ENCODE measurements at regions not wholly inside any gene's neighbourhood (a gene's known extent, or its start where the extent isn't known, plus 50 kb on each side); places are given as distances from the start of the nearest gene placed in this dataset.
"Not testable (repeated sequence)": the region's sequence is repeated elsewhere in the genome, so short reads cannot be mapped to it uniquely, and the experiment has no call there.

DNA sequence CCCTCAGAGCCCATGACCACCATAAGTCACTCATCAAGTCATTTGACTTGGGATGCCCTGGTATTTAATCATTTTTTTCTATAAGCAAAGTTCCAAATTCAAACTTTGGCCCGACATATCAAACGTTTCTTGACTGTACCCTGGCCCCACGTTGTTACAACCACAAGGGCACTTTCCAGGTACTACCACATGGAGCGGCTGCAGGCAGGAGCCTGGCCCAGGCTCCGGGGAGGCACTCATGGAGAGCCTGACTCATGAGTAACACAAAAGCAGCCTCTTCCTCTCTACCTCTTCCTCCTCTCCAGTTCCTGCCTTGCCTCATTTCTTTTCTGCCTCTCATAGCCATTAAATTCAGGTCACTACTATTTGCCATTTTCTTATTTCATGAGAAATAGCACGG lies 87.2 kb downstream of the CDRT15L2 start:
- not testable (repeated sequence) for H3K9ac ChIP-seq; H3K27me3 ChIP-seq (ENCODE audit: control insufficient read depth, insufficient read depth, low read length)

DNA sequence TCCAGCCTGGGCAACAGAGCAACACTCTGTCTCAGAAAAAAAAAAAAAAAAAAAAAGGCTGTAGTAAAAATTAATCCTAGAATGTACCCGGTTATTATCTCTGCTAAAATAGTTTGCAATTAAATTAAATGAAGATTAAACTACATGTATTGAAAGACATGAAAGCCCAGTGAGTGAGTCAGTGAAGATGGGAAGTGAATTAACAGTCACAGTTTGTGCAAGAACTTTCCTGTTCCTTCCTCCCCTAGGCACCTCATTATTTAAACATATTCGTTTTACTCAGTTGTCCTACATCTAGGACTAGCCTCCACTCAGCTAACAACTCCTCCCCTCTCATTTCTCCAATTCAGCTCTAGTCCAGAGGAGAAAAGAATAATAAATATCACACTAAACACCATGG lies 88.2 kb downstream of the CDRT15L2 start:
- H3K79me2 ChIP-seq; H2AFZ ChIP-seq; H3K4me2 ChIP-seq (ENCODE audit: low read length); H3K27ac ChIP-seq; H3K4me3 ChIP-seq (ENCODE audit: low read depth, low read length); H3K36me3 ChIP-seq (ENCODE audit: control insufficient read depth, insufficient read depth, low read length); H3K9ac ChIP-seq; H3K27me3 ChIP-seq (ENCODE audit: control insufficient read depth, insufficient read depth, low read length); H3K9me3 ChIP-seq (ENCODE audit: control insufficient read depth, low read length); H3K4me1 ChIP-seq: not testable (repeated sequence)

More for the DNA sequence above, 87.2 kb downstream of the CDRT15L2 start:
- H3K36me3 ChIP-seq (ENCODE audit: control insufficient read depth, insufficient read depth, low read length); H3K4me3 ChIP-seq (ENCODE audit: low read depth, low read length); H3K4me1 ChIP-seq; H3K79me2 ChIP-seq; H3K9me3 ChIP-seq (ENCODE audit: control insufficient read depth, low read length); H3K4me2 ChIP-seq (ENCODE audit: low read length); H3K27ac ChIP-seq; H2AFZ ChIP-seq: not testable (repeated sequence)

DNA sequence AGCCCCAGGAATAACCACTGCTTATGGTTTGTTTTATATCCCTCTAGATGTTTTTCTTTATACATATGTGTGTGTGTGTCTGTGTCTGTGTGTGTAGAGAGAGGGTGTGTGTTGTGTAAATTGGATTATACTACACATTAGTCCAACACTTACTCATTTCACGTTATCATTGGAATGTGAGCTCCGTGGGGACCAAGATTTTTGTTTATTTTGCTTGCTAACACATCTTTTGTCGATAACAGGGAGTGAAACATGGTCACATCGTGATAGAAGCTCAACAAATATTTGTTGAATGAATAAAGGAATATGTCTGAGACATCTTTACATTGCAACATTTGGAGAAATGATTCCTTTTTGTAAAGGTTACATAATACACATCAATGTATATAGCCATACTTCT lies 88.8 kb downstream of the CDRT15L2 start:
- not testable (repeated sequence) for H3K4me3 ChIP-seq (ENCODE audit: low read depth, low read length); H3K9me3 ChIP-seq (ENCODE audit: control insufficient read depth, low read length); H3K4me2 ChIP-seq (ENCODE audit: low read length); H3K9ac ChIP-seq; H3K27ac ChIP-seq; H3K79me2 ChIP-seq; H3K36me3 ChIP-seq (ENCODE audit: control insufficient read depth, insufficient read depth, low read length); H2AFZ ChIP-seq; H3K27me3 ChIP-seq (ENCODE audit: control insufficient read depth, insufficient read depth, low read length); H3K4me1 ChIP-seq

DNA sequence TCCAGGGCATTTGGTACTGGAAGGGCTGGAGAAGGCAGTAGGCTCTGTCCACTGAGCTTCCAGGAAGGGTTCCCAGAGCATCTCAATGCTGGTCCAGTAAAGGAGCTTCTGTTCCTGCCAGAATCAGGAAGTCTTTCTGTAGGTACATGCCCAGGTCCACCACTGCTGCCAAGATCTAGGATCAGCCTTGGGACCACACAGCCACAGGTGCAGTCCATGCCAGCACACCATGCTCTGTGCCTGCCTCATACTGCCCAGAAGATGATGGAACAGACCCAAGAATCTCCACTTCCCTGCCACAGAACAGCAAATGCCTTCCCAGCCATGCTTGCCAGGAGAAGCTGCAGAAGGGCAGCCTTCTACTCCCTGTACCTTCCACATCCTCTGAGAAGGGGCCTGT lies 89.3 kb downstream of the CDRT15L2 start:
- H3K36me3 ChIP-seq (ENCODE audit: control insufficient read depth, insufficient read depth, low read length); H3K9me3 ChIP-seq (ENCODE audit: control insufficient read depth, low read length); H2AFZ ChIP-seq; H3K79me2 ChIP-seq; H3K4me3 ChIP-seq (ENCODE audit: low read depth, low read length); H3K4me2 ChIP-seq (ENCODE audit: low read length); H3K9ac ChIP-seq; H3K27me3 ChIP-seq (ENCODE audit: control insufficient read depth, insufficient read depth, low read length); H3K4me1 ChIP-seq; H3K27ac ChIP-seq: not testable (repeated sequence)

DNA sequence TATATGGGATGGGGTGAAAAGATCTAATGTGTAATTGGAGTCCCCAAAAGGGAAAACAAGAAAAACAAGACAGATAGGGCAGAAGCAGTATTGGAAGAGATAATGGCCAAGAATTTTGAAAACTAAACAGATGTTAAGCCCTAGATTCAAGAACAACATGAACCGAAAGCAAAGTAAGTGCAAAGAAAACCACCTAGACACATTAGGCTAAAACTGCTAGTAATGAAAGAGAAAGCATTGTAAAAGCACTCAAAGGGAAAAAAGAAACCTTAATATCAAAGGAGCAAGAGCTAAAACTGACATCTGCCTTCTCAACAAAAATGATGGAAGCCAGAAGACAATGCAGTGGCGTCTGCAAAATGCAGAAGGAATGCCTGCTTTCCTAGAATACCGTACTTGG lies 91.0 kb downstream of the CDRT15L2 start:
- not testable (repeated sequence) for H3K27ac ChIP-seq; H3K27me3 ChIP-seq (ENCODE audit: control insufficient read depth, insufficient read depth, low read length); H3K4me2 ChIP-seq (ENCODE audit: low read length); H2AFZ ChIP-seq; H3K36me3 ChIP-seq (ENCODE audit: control insufficient read depth, insufficient read depth, low read length); H3K9me3 ChIP-seq (ENCODE audit: control insufficient read depth, low read length); H3K4me3 ChIP-seq (ENCODE audit: low read depth, low read length); H3K4me1 ChIP-seq; H3K79me2 ChIP-seq; H3K9ac ChIP-seq

DNA sequence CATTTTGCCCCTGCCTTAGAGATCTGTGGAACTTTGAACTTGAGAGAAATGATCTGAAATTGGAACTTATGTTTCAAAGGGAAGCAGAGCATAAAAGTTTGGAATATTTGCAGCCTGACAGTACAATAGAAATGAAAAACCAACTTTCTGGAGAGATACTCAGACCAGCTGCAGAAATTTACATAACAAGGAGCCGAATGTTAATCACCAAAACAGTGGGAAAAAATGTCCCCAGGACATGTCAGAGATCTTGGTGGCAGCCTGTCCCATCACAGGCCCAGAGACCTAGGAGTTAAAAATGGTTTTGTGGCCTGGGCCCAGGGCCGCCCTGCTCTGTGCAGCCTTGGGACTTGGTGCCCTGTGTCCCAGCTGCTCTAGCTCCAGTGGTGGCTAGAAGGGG lies 94.8 kb downstream of the CDRT15L2 start:
- H3K9me3 ChIP-seq (ENCODE audit: control insufficient read depth, low read length); H2AFZ ChIP-seq; H3K27me3 ChIP-seq (ENCODE audit: control insufficient read depth, insufficient read depth, low read length); H3K79me2 ChIP-seq; H3K36me3 ChIP-seq (ENCODE audit: control insufficient read depth, insufficient read depth, low read length); H3K4me1 ChIP-seq; H3K4me2 ChIP-seq (ENCODE audit: low read length); H3K9ac ChIP-seq; H3K4me3 ChIP-seq (ENCODE audit: low read depth, low read length); H3K27ac ChIP-seq: not testable (repeated sequence)

DNA sequence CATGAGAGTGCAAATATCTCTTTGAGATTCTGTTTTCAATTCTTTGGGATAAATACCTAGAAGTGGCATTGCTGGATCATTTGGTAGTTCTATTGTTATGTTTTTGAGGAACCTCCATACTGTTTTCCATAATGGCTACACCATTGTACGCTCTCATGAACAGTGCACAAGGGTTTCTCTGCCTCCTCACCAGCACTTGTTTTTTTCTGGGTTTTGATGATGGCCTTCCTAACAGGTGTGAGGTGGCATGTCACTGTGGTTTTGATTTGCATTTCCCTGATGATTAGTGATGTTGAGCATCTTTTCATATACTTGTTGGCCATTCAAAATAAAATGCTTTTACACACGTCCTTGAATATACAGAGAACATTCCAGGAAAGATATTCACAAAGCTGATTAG lies 96.2 kb downstream of the CDRT15L2 start:
- H3K4me1 ChIP-seq; H3K4me2 ChIP-seq (ENCODE audit: low read length); H2AFZ ChIP-seq; H3K9me3 ChIP-seq (ENCODE audit: control insufficient read depth, low read length); H3K9ac ChIP-seq; H3K27ac ChIP-seq; H3K4me3 ChIP-seq (ENCODE audit: low read depth, low read length); H3K79me2 ChIP-seq; H3K27me3 ChIP-seq (ENCODE audit: control insufficient read depth, insufficient read depth, low read length); H3K36me3 ChIP-seq (ENCODE audit: control insufficient read depth, insufficient read depth, low read length): not testable (repeated sequence)

DNA sequence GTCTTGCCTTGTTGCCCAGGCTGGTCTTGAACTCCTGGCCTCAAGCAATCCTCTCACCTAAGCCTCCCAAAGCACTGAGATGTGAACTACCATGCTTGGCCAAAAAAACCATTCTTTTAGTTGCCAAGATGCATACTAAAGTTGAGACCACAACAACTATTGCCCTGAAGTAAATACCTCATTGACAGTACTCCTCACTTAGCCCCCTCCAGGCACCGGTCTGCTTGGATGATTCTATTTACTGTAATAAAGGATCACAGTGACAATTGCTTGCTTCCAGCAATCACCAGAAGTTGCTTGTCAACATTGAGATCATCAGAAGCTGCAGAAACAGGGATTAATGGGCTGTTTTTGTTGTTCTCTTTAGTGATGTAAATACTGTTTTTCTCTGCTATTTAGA lies 97.1 kb downstream of the CDRT15L2 start:
- not testable (repeated sequence) for H3K4me1 ChIP-seq

DNA sequence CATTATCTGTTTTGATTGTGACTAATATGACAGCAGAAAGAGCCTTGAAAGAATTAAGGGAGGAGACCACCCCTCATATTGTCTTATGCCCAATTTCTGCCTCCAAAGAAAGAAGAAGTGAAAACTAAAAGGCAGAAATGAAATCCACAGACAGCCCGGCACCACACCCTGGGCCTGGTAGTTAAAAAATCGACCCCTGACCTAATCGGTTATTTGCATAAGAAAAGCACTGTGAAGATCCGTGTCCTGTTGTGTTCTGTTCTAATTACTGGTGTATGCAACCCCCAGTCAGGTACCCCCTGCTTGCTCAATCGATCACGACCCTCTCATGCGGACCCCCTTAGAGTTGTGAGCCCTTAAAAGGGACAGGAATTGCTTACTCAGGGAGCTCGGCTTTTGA lies 97.9 kb downstream of the CDRT15L2 start:
- H3K27ac ChIP-seq; H3K27me3 ChIP-seq (ENCODE audit: control insufficient read depth, insufficient read depth, low read length); H3K79me2 ChIP-seq; H3K4me3 ChIP-seq (ENCODE audit: low read depth, low read length); H3K9ac ChIP-seq; H3K4me2 ChIP-seq (ENCODE audit: low read length); H3K36me3 ChIP-seq (ENCODE audit: control insufficient read depth, insufficient read depth, low read length); H3K4me1 ChIP-seq; H3K9me3 ChIP-seq (ENCODE audit: control insufficient read depth, low read length); H2AFZ ChIP-seq: not testable (repeated sequence)

More for the DNA sequence above, 97.1 kb downstream of the CDRT15L2 start:
- not testable (repeated sequence) for H3K27ac ChIP-seq; H3K9me3 ChIP-seq (ENCODE audit: control insufficient read depth, low read length); H3K4me3 ChIP-seq (ENCODE audit: low read depth, low read length); H3K36me3 ChIP-seq (ENCODE audit: control insufficient read depth, insufficient read depth, low read length); H3K79me2 ChIP-seq; H3K27me3 ChIP-seq (ENCODE audit: control insufficient read depth, insufficient read depth, low read length); H3K4me2 ChIP-seq (ENCODE audit: low read length); H3K9ac ChIP-seq; H2AFZ ChIP-seq

DNA sequence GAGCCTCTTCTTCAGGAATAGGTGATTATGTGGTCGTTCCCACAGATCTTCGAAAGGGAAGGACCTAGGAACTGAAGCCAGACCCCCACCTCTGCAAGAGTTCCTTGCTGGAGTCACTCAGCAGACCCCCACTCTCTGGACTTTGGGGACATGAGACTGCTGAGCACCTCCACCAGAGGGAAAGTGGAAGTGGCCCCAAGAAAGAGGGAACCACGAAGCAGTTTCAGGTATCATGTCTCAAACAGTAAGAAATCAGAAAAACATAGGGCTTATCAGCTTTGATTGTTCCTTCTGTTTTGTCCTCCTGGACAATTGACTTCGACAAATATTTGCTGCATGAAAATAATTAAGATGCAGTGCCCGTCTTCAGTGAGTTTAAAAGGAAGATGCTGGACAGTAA lies 98.9 kb downstream of the CDRT15L2 start:
- not testable (repeated sequence) for H2AFZ ChIP-seq; H3K4me1 ChIP-seq; H3K36me3 ChIP-seq (ENCODE audit: control insufficient read depth, insufficient read depth, low read length); H3K9me3 ChIP-seq (ENCODE audit: control insufficient read depth, low read length); H3K4me3 ChIP-seq (ENCODE audit: low read depth, low read length); H3K9ac ChIP-seq; H3K27me3 ChIP-seq (ENCODE audit: control insufficient read depth, insufficient read depth, low read length); H3K4me2 ChIP-seq (ENCODE audit: low read length); H3K27ac ChIP-seq; H3K79me2 ChIP-seq

DNA sequence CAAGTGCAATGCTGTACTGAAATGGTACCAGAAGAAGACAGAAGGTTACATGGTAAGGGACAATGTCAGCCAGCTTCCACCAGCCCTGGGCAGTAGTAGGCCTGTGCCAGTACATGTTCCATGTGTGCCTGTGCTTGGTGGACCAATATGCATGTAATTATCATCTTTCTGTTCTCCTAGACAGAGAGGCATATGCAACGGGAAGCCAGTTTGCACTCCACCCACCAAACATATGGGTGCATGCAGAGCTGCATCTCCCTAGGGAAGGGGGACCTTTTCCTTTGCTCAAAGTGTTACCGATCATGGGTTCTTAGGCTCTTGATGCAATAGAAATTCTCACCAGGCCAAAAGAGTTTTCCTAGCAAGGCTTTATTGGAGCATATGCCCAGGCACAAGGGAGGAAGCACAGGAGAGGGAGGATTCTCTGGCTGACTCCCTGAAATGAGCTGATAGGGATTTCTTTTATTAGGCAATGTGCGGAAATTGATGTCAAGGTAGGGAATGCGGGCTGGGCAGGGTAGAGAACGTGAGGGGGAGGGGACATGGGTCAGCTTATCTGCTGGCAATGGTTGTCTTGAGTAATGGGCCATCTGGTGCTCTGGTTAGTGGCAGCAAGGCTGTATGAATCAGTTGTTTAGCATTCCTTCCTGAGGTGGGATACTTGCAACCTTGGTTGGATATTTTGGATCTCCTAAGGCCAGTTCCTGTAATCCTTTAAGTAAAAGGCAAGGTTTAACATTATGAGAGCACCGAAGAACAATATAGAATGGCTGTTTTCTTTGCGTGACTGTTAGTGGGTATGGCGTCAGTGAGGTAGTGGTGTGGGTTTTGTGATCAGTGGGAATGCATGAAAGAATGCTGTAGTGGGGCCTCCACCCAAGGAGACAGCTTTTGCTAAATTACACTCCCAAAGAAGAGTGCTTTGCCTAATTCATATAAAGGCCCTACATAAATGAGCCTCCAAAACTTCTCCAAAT lies 102.5 kb downstream of the CDRT15L2 start:
- not testable (repeated sequence) for H3K27me3 ChIP-seq (ENCODE audit: control insufficient read depth, insufficient read depth, low read length); H3K4me1 ChIP-seq; H2AFZ ChIP-seq; H3K9me3 ChIP-seq (ENCODE audit: control insufficient read depth, low read length); H3K9ac ChIP-seq; H3K36me3 ChIP-seq (ENCODE audit: control insufficient read depth, insufficient read depth, low read length); H3K27ac ChIP-seq; H3K79me2 ChIP-seq; H3K4me3 ChIP-seq (ENCODE audit: low read depth, low read length); H3K4me2 ChIP-seq (ENCODE audit: low read length)
